Body of pancreas (tissue), 4 donors: ENCODE measurements at regions not wholly inside any gene's neighbourhood (a gene's known extent, or its start where the extent isn't known, plus 50 kb on each side); places are given as distances from the start of the nearest gene placed in this dataset.

ENCODE experiments used
- ATAC-seq: fragments of 150-250 bp; one replicate; pipeline ENCODE4 v1.9.1; 2016
- DNase-seq, 4 donors: peaks; one replicate each; pipeline ENCODE4 v3.0.0-alpha.2; 2019
- H3K27ac ChIP-seq, 4 donors: fragments of 200-600 bp; sonication (generic); 1 replicate in 3 of 4; 2 replicates in 1 of 4; pipeline versions ENCODE4 v1.5.1 to v1.6.1; 2016 to 2019; ENCODE audit warnings: mild to moderate bottlenecking in 1 of 4, mixed read lengths in 1 of 4, moderate library complexity in 1 of 4
- H3K27me3 ChIP-seq, 2 donors: fragments of 200-600 bp; sonication (generic); one replicate each; pipeline ENCODE4 v1.6.0; 2016; ENCODE audit warnings: mild to moderate bottlenecking in 1 of 2
- H3K36me3 ChIP-seq, 2 donors: fragments of 200-600 bp; sonication (generic); replicated peaks in 1 of 2; 2 replicates each; pipeline ENCODE4 v1.5.1; 2016; ENCODE audit warnings: low read depth in 2 of 2; ENCODE audit not compliant: insufficient read depth in 1 of 2
- H3K4me1 ChIP-seq: fragments of 200-600 bp; sonication (generic); one replicate; pipeline ENCODE4 v1.6.0; 2016
- H3K4me3 ChIP-seq, 2 donors: fragments of 200-600 bp; sonication (generic); 1 replicate in 1 of 2; 2 replicates in 1 of 2; pipeline ENCODE4 v1.5.1; 2016 to 2019
- H3K9me3 ChIP-seq, 3 donors: fragments of 200-600 bp; sonication (generic); 1 replicate in 2 of 3; 2 replicates in 1 of 3; pipeline ENCODE4 v1.5.1; 2016
- POLR2A ChIP-seq, 3 donors: fragments of 450-650 bp; IDR thresholded peaks; one replicate each; pipeline ENCODE4 v1.6.1; 2016; ENCODE audit warnings: antibody characterized with exemption in 3 of 3, mild to moderate bottlenecking in 2 of 3
- WGBS, 2 donors: methylation state at CpG; one replicate each; pipeline ENCODE4 v1.1.5; 2017; 5-methylcytosine and 5-hydroxymethylcytosine counted together
- intact Hi-C: fragments of 100-400 bp; cut with DNase I; formaldehyde crosslinking; loops from one replicate; pipeline ENCODE4 v1.15.1; 2023
- TF ChIP-seq, protein P1 (sequence below), 7 experiments: fragments of 450-650 bp in 4 of 7; fragments of 200-600 bp in 3 of 7; sonication (generic) in 3 of 7; IDR thresholded peaks; one replicate each; pipeline ENCODE4 v1.5.1; 2016 to 2019; ENCODE audit warnings: antibody characterized with exemption in 7 of 7

GRCh38 chrX:129139837-129140598, 383.3 kb downstream of the SMARCA1 start:
- H3K27me3 ChIP-seq = no peaks in the 10 kb centered on the region
- intact Hi-C loops = no loop called here
- no peaks in the 10 kb centered on the region for H3K9me3 ChIP-seq
- DNase-seq (peak in 1 of 4 donors; percentile 2), ATAC-seq (no peak)
- H3K27ac ChIP-seq = no peak overlapping the region
- TF ChIP-seq POLR2A (IDR thresholded peaks at IDR 0.05) = no peak
- TF ChIP-seq, protein P1, sequence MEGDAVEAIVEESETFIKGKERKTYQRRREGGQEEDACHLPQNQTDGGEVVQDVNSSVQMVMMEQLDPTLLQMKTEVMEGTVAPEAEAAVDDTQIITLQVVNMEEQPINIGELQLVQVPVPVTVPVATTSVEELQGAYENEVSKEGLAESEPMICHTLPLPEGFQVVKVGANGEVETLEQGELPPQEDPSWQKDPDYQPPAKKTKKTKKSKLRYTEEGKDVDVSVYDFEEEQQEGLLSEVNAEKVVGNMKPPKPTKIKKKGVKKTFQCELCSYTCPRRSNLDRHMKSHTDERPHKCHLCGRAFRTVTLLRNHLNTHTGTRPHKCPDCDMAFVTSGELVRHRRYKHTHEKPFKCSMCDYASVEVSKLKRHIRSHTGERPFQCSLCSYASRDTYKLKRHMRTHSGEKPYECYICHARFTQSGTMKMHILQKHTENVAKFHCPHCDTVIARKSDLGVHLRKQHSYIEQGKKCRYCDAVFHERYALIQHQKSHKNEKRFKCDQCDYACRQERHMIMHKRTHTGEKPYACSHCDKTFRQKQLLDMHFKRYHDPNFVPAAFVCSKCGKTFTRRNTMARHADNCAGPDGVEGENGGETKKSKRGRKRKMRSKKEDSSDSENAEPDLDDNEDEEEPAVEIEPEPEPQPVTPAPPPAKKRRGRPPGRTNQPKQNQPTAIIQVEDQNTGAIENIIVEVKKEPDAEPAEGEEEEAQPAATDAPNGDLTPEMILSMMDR (IDR thresholded peaks at IDR 0.05) = no peak
- H3K4me1 ChIP-seq = no peaks in the 10 kb centered on the region
- H3K4me3 ChIP-seq = no peak overlapping the region
- H3K36me3 ChIP-seq = no peaks in the 10 kb centered on the region

- no peaks in the 10 kb centered on the region for H3K36me3 ChIP-seq
- H3K4me1 ChIP-seq = no peaks in the 10 kb centered on the region
- ATAC-seq = no peak
- intact Hi-C loops = no loop called here
- 61 to 78% methylated on average over 6 of the region's 6 CpGs for WGBS, 2 donors
- no peak overlapping the region for H3K4me3 ChIP-seq
- no peaks in the 10 kb centered on the region for H3K9me3 ChIP-seq
- TF ChIP-seq POLR2A (IDR thresholded peaks at IDR 0.05) = no peak
- TF ChIP-seq, protein P1 (IDR thresholded peaks at IDR 0.05) = no peak
- no peak for DNase-seq
- H3K27ac ChIP-seq = no peak overlapping the region
- no peaks in the 10 kb centered on the region for H3K27me3 ChIP-seq
Observed at GRCh38 chrX:129125122-129125914, 398.0 kb downstream of the SMARCA1 start.

DNA sequence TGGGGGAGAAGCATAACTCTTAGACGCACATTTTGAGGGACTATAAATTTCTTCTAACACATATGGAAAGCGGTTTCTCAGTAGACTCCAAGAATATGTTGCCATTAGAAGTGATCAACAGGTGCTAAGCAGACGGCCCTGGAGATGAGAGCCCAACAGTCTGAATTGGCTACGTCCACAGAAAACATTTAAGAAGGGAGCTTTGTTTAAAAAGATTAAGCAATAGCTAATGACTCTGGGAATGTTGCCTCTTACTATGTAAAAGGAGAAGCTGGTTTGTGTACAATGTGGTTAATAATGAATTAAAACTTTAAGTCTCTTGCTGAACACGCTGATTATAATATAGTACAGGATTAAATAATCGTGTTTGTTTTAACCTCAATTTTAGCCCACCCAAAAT, 399.5 kb downstream of the SMARCA1 start:
- H3K36me3 ChIP-seq = no peaks in the 10 kb centered on the region
- ATAC-seq = no peak

GRCh38 chrX:129116676-129117470, 406.4 kb downstream of the SMARCA1 start:
- ATAC-seq (no peak), DNase-seq (no peak)
- intact Hi-C loops = no loop called here
- no peaks in the 10 kb centered on the region for H3K36me3 ChIP-seq
- WGBS, 2 donors = 64 to 67% methylated on average over 5 to 8 of the region's 8 CpGs
- H3K27ac ChIP-seq = no peak overlapping the region
- no peaks in the 10 kb centered on the region for H3K4me1 ChIP-seq
- H3K4me3 ChIP-seq = no peak overlapping the region
- H3K9me3 ChIP-seq = no peaks in the 10 kb centered on the region
- TF ChIP-seq, protein P1 (IDR thresholded peaks at IDR 0.05) = no peak
- TF ChIP-seq POLR2A (IDR thresholded peaks at IDR 0.05) = no peak
- no peaks in the 10 kb centered on the region for H3K27me3 ChIP-seq

More for the DNA sequence above, 399.5 kb downstream of the SMARCA1 start:
- DNase-seq = no peak
- WGBS, 2 donors = 33 to 45% methylated on average over 6 of the region's 6 CpGs
- Histone ChIP-seq H3K27ac (no peak overlapping the region), H3K4me3 (no peak overlapping the region), H3K4me1 (no peaks in the 10 kb centered on the region), H3K27me3 (no peaks in the 10 kb centered on the region), H3K9me3 (no peaks in the 10 kb centered on the region)
- no peak for TF ChIP-seq POLR2A (IDR thresholded peaks at IDR 0.05)
- TF ChIP-seq, protein P1 (IDR thresholded peaks at IDR 0.05) = no peak
- intact Hi-C loops = no loop called here
